GM21737 (cell line): ENCODE measurements at regions not wholly inside any gene's neighbourhood (a gene's known extent, or its start where the extent isn't known, plus 50 kb on each side); places are given as distances from the start of the nearest gene placed in this dataset.
"Not testable (repeated sequence)": the region's sequence is repeated elsewhere in the genome, so short reads cannot be mapped to it uniquely, and the experiment has no call there.

Source experiments
- ATAC-seq: cut with Tn5 transposase; IDR thresholded peaks from one replicate; pipeline ENCODE4 v1.9.1; 2021; ENCODE audit warnings: mild to moderate bottlenecking, moderate library complexity; ENCODE audit not compliant: unreplicated experiment

DNA sequence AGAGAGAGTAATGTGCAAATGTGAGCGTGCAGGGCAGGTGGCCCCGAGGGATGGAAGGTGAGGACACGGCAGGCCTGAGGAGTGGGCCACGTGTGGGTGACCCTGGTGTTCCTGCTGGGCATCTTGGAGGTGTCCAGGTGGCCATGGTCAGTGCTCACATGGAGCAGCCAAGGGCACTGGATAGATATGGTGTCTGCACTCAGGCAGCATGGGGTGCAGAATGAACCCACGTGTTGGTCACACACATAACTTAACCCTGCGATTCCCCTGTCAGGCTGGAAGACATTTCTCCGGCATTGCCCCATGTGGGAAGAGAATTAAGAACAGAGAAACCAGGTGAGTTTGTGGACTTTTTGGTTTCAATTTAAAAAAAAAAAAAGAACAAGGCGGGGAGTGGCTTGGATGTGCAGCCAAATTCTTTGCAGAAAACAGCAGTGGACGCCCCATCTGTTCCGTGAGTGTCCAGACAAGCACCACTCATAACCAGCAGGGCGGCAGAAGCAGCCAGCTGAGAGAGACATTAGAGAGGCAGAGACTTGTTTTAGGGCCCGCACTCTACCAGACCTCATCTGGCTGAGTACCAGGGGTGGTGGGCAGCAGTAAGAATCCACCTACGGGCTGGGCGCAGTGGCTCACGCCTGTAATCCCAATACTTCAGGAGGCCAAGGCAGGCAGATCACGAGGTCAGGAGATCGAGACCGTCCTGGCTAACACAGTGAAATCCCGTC lies 249.8 kb downstream of the ACKR3 start:
- ATAC-seq: no peak

DNA sequence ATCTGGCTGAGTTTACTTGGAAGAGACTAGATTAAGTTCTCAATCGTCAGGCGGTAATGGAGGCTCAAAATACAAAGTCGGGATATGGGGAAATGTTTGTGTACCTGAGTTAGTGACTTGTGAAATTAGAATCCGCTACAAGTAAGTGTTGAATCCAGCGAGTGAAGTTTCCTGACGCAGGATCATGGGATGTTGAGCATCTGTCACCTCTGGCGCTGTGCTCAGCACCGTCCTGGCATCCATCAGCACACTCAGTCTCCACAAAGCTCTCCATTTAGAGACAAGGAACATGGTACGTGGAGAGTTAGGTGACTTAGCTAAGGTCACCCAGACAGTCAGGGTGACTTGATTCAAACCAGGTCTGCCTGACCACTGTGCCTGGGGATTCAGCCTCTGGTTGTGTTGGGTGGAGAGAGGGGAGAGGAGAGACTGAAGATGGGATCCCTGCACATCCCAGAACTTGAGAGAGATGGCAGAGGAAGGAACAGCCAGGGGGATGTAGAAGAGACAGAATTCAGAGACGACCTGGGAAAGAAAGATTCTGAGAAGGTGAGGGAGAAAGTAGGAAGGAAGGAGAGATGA lies 251.2 kb downstream of the ACKR3 start:
- ATAC-seq: no peak

DNA sequence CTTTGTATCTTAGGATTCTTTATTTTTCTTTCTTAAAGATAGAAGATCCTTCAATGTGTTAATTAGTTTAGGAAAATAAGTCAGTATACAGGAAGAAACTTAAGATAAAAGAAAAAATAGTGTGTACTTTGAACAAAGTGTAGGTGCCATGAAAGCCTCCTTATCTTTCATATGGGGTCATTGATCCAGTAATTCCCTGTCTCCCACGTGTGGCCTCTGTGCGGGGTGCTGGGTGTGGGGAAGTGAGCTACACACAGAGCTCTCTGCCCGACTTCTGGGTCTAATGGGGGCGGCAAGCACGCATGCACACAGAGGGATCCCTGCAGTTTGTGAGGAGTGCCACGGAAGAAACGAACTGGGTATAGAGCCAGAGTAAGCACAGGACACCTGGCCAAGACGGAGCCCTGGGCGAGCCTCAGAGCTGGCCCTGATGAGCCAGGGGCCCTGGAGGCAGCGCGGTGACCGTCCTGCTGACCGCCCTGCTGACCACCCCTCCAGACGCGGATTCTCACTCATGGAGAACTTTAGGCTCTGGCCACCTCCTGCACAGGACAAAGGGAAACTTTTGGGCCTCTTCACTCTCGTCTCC lies 253.5 kb downstream of the ACKR3 start:
- no peak for ATAC-seq

DNA sequence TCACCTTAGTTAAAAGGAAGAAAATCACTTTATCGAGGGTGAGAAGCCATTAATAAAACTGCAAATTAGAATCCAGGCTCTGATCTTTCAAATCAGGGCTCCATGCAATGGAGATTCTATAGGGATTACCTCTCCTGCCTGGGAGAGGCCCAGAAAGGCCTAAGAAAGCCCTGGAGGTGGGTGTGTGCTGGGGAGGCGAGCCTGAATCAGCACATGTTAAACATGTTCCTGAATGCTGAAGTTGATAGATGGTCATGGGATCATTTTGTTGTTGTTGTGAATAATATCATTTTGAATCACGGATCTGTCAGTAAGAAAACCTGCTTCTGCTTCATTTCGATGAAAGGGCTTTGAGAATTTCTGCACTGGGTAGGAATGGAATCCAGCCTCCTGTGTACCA lies 254.3 kb downstream of the ACKR3 start:
- no peak for ATAC-seq

DNA sequence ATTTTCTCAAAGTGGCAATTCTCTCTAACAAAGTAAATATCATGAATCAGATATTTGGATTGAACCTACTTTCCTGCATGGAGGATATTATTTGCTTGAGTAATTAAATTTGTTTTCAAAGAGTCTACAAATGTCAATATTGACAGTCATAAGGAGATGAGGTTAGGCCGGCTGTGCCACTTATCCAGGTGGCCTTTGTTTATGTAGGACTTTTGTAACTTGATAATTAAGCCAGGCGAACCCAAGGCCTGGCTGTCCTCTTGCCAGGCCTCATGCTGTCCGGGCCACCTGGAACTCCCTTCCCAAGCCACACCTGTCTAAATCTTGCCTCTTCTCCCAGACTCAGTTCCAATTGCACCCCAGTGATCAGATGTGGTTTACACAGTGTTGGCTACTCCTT lies 255.2 kb downstream of the ACKR3 start:
- no peak for ATAC-seq

DNA sequence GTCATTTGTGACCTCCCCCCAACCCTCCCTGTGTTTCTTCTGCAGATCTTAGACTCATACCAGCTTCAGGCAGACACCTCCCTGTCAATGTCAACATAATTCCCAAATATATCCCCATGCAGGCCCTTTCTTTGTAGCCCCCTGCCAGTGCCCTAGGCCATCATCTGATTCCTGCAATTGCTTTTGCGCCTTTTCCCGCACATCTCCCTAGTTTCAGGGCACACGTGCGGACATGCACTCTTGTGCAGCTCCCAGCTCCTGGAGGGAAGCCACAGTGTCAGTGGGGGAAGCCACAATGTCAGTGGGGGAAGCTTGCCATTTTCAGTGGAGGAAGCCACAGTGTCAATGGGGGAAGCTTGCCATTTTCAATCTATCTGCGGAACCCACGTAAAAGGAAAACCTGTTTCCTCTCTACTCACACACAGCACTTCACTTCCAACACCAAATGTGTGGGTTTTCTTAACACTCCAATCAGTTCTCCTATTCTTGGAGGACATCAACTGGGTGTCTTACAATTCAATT lies 256.4 kb downstream of the ACKR3 start:
- ATAC-seq: no peak

DNA sequence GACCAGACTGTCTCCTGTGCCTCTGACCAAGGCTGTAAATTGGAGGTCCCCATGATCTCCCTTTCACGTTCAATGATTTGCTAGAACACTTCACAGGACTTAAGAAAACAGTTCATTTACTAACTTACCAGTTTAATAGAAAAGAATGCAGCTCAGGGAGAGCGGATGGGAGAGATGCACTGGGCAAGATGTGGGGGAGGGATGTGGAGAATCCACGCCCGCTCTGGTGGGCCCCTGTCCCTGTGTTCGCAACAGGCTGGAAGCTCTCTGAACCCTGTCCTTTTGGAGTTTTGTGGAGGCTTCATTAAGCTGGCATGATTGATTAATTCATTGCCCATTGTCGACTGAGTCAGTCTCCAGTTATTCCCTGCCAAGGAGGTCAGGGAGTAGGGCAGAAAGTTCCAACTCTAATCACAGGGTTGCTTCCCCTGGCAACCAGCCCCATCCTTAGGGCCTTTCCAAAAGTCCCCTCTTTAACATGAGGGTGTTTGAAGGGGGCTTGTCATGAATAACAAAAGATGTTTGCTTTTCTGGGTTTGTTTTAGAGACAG lies 257.1 kb downstream of the ACKR3 start:
- no peak for ATAC-seq

DNA sequence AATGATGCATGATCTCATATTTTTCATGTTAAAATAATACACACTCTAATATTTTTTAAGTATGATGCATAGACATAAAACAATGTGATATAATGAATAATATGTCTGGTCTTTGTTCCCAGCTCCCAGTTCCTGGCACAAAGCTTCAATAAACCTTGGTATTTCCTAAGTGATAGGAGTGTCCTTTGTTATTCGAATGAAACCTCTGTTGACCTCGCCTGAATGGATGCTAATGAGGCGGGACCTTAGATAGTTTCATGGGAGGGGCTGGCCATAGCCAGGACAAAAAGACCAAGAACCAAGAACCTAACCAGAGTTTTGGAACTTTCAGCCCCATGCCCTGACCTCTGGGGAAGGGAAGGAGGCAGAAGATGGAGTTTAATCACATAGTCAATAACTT lies 257.7 kb upstream of the COPS8 start:
- no peak for ATAC-seq

DNA sequence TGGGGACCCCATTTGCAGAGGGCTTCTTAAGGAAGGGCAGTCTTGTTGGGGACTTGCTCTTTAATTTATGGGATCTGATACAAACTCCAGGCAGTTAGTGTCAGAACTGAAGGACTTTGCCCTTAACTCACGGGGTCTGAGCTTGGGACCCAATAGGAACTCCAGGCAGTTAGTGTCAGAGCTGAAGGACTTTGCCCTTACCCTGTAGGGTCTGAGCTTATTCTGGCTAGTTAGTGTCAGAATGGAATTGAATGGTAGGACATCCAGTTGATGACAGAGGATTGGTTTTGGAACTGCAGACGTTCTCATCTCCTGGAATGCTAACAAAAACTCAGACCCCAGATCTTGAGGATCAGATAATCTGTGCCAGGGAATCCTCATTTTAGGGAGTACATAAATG lies 256.9 kb upstream of the COPS8 start:
- no peak for ATAC-seq

DNA sequence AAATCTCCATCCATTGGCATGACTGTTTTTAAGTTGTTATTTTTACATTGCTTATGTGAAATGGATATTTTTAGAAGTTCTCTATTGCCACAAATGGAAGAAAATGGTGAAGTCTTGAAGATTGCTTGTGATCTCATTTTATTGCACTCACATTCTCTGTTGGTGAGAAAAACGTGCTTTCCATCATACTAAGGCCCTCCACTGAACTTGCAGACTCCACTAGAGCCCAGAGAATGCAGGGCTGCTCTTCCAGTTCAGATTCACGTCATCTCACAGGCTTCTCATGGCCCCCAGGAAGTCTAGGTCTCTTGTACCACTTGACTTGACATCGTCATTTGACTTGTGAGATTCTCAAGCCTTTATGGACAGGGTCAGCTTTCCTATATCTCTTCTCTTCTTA lies 254.8 kb upstream of the COPS8 start:
- ATAC-seq: no peak

DNA sequence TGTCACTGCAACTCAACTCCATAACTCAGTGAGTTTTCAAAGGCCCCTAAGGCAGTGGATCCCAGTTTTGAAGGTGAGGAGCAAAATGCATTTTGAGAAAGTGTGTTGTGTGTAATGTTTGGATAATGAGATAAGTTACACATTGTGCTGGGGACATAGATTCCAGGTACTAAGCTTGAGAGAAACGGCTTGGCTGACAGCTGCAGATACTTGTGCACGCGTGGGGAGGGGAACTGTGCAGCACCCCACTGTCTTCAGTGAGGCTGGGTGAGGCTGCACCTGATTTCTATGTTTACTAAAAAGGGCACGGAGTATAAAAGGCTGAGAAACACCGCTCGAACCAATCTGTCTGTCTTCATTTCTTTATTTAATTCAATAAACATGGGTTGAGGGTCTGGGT lies 254.0 kb upstream of the COPS8 start:
- no peak for ATAC-seq

DNA sequence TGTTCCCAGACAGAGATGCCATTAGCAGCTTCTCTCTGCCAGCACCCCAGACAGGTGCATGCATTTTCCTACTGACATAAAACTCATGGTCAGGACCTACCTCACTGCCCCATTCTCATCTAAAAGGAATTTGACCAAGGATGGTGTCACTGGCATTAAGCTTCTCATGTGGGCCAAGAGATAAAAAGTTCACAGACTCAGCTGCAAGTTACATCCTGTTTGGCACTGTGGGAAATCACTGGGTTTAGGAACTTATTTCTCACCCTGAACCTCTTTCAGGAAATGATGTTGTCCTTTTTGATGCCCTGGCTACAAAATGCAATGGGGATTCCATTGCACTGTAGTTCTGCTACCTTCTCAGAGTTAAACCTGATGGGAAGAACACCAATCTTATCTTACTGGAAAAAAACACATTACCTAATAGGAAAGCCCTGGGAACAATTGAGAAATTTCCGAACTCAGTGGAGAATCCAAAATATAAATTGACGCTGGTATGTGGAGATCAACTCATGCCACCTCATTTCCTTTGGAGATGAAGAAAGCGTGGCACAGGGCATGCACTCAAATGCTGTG lies 252.1 kb upstream of the COPS8 start:
- ATAC-seq: no peak

DNA sequence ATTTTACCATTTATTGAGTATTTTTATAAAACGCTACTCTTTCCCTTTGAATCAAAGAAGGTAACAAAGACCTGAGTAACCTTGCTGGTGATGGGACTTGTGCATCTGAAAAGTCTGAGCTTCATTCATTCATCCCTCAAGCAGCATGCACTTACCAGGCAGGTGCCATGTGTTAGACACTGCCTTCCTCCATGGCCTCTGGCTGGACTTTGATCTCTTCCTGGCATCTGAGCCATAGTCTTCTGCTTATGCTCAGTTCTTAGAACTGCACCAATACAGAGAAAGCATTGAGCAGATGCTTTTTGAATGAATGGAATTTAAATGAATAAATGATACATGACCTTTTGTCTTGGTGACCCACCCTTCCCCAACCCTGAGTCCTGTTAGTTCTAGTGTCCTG lies 251.4 kb upstream of the COPS8 start:
- ATAC-seq: no peak

DNA sequence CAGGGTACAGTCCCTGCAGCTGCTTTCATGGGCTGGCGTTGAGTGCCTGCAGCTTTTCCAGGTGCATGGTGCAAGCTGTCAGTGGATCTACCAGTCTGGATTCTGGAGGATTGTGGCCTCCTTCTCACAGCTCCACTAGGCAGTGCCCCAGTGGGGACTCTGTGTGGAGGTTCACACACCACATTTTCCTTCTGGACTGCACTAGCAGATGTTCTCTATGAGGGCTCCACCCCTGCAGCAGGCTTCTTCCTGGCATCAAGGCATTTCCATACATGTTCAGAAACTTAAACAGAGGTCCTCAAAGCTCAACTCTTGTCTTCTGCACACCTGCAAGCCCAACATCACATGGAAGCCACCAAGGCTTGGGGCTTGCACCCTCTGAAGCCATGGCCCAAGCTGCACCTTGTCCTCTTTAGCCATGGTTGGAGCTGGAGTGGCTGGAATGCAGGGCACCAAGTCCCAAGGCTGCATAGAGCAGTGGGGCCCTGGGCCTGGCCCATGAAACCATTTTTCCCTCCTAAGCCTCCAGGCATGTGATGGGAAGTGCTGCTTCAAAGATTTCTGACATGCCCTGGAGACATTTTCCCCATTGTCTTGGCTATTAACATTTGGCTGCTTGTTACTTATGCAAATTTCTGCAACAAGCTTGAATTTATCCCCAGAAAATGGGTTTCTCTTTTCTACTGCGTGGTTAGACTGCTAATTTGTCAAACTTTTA lies 250.2 kb upstream of the COPS8 start:
- ATAC-seq: no peak

DNA sequence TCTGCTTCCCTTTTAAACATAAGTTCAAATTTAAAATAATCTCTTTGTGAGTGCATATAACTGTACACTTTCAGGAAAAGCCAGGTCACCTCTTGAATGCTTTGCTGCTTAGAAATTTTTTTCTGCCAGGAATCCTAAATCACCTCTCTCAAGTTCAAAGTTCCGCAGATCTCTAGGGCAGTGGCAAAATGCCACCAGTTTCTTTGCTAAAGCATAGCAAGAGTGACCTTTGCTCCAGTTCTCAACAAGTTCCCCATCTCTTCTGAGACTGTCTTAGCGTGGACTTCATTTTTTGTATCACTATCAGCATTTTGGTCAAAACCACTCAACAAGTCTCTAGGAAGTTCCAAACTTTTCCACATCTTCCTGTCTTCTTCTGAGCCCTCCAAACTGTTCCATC lies 249.7 kb upstream of the COPS8 start:
- ATAC-seq: not testable (repeated sequence)

DNA sequence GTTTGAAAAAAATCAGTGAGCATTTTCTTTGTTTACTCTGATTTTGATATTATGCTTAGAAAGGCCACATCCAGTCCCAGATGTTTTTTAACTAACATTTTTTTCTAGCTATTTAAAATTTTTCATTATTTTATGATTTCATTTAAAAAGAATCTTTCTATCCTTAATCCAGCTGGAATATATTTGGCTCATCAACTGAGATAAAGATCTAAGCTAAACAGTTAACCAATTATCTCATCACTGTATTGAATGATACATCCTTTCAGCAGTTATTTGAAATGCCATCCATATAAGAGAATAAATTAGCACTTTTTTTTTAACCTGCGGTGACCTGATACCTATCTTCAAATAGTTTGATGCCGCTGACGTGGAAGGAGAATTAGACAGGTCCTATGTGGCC lies 245.5 kb upstream of the COPS8 start:
- ATAC-seq: no peak

DNA sequence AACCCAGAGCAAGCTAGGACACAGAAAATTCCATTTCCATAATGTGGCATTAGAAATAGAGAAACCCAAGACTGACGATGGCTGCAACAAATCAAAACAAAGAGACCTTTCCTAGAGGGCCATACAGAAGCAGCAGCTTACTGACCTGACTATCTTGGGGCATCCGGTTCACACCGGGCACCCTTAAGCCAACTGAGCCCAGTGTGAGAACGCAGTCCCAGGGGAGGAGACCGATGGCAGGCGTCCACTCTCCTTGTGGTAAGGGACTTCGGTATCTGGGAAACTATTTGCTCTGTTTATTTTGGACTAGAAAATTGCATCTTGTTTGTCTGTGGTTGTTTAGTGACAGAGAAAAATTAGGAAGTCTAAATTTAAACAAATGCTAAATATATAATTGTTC lies 244.8 kb upstream of the COPS8 start:
- no peak for ATAC-seq

DNA sequence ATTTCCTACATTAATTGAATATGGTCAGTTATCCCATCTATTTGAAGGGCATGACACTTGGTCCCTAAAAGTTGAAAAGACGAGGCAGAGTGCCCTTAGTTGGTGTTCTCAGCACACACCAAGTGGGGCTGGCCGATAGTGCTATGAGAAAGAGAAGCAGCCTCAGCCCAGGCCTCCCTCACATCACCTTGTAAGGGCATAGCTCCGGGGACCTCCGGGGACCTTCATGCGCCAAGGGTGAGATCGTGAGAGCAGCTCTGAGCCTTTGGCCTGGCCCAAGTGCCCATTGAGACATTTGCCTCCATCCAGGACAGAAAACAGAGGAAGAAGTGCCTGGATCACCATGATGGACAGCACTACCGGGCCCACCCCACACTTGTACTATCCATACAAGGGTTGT lies 244.3 kb upstream of the COPS8 start:
- ATAC-seq: no peak

DNA sequence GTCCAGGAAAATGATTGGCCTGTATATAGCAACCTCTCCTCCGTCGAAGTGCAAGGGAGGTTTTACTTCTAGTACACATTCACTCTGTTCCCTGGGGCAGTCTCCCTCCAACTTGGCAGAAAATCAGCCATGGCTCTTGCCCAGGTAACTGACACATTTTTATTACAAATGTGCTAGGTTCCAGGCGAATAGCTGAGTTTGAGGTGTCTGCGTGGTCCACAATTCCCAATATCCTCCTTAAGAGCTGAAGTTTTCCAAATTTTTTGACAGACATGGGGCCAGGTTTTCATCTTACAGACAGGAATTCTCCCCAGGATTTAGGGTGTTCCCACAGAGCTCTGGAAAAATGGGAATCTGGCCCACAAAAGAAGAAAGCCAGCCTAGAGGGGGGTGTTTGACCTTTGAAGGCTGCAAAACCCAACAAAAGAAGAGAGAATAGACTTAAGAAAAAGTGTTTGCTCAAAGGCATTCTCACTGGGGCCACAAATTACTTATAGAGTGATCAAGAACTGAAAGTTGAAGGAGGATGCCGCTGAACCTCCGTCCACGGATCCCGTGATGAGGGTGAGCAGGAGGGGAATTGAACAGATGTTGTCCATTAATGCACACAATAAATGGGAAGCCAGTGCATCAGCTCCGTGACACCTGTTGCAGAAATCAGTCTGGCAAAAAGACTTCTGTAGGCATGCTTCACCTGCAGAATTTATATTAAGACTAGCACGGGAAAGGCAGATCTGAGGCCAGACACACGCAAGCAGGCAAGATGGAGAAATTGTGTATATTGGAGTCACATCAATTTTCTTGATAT lies 242.3 kb upstream of the COPS8 start:
- ATAC-seq: no peak

DNA sequence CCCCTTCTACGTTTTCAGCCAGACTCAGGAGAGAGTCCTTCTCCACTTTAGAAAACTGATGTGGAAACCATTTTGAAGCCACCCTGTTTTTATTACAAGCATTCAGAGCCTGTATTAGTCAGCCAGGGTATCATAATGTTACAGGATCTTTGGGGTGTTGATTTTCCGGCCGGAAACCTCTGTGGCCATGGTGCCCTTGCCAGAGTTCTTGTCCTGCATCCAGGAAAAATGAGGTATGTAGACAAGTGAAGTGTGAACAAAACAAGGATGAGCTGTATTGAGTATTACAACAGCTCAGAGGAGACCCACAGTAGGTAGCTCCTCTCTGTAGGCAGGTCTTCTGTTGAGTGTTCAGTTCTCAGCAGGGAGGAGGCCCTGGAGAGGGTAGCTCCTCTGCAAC lies 241.0 kb upstream of the COPS8 start:
- no peak for ATAC-seq
